HCT116 (cell line): ENCODE measurements at regions not wholly inside any gene's neighbourhood (a gene's known extent, or its start where the extent isn't known, plus 50 kb on each side); places are given as distances from the start of the nearest gene placed in this dataset.

Experiments used
- ATAC-seq: fragments of 200-7000 bp; cut with Tn5 transposase; 2 replicates; pipeline ENCODE4 v1.9.1; 2020; ENCODE audit warnings: mild to moderate bottlenecking, moderate library complexity
- BruUV-seq: library from RNA; stranded (reverse); fragments of 400-500 nt; replicated peaks from 2 replicates; lab custom pipeline; 2021; lab: Mats Ljungman, UMichigan
- CTCF ChIA-PET: fragments of 300-600 bp; sonication (Branson Sonifier 250); formaldehyde crosslinking; loops from one replicate; lab custom pipeline; 2021; ENCODE audit warnings: antibody characterized with exemption; lab: Charles Lee
- POLR2A ChIA-PET: fragments of 300-600, 350-600 bp; sonication (Branson Sonifier 250); formaldehyde crosslinking; loops from one replicate; lab custom pipeline; 2021; ENCODE audit warnings: antibody characterized with exemption; lab: Charles Lee
- RAD21 ChIA-PET, 2 experiments: fragments of 300-600 bp; sonication (Branson Sonifier 250); formaldehyde crosslinking; loops; one replicate each; lab custom pipeline; 2023; ENCODE audit warnings: low total read pairs in 2 of 2; ENCODE audit not compliant: uncharacterized antibody in 2 of 2, unreplicated experiment in 2 of 2, low non-redundant PET in 1 of 2; lab: Charles Lee
- DNase-seq: peaks from one replicate; pipeline ENCODE4 v3.0.0-alpha.2; 2010; ENCODE audit warnings: low read depth, low spot score
- H2AFZ ChIP-seq: fragments of 200-600 bp; shearing (Covaris generic), sonication (generic); 2 replicates; pipeline ENCODE4 v1.6.1; 2017; ENCODE audit warnings: low read depth, mixed run types, mixed read lengths, antibody characterized with exemption, low read length; ENCODE audit not compliant: poor library complexity, severe bottlenecking
- H3K27ac ChIP-seq: 2 replicates; pipeline ENCODE4 v1.5.1; 2012; ENCODE audit warnings: low read depth, low read length
- H3K27me3 ChIP-seq: fragments of 200-600 bp; sonication (generic); 2 replicates; pipeline ENCODE4 v1.6.1; 2016; ENCODE audit warnings: mixed run types, low read length, mixed read lengths; ENCODE audit not compliant: insufficient read depth
- H3K36me3 ChIP-seq, 2 experiments: fragments of 200-500 bp in 1 of 2; fragments of 200-600 bp in 1 of 2; sonication (Bioruptor generic) in 1 of 2; sonication (generic) in 1 of 2; 2 replicates each; pipeline versions ENCODE4 v1.5.1 to v1.6.1; 2014 to 2016; ENCODE audit warnings: low read length in 2 of 2, inconsistent platforms in 1 of 2, mixed read lengths in 1 of 2, mixed run types in 1 of 2; ENCODE audit not compliant: insufficient read depth in 2 of 2, control insufficient read depth in 1 of 2
- H3K4me1 ChIP-seq, 2 experiments: fragments of 200-600 bp in 1 of 2; sonication (generic) in 1 of 2; 2 replicates each; pipeline versions ENCODE4 v1.5.1 to v1.6.1; 2012 to 2017; ENCODE audit warnings: low read length in 2 of 2, inconsistent platforms in 1 of 2, mild to moderate bottlenecking in 1 of 2, mixed read lengths in 1 of 2, mixed run types in 1 of 2, moderate library complexity in 1 of 2; ENCODE audit not compliant: insufficient read depth in 2 of 2, control insufficient read depth in 1 of 2
- H3K4me2 ChIP-seq: fragments of 200-600 bp; sonication (generic); 2 replicates; pipeline ENCODE4 v1.6.1; 2017; ENCODE audit warnings: mixed run types, low read length, mixed read lengths
- H3K4me3 ChIP-seq, 2 experiments: fragments of 200-600 bp in 1 of 2; sonication (generic) in 1 of 2; replicated peaks in 1 of 2; 2 replicates each; pipeline ENCODE4 v1.5.1; 2011 to 2016; ENCODE audit warnings: low read length in 2 of 2, control low read depth in 1 of 2, low read depth in 1 of 2, mild to moderate bottlenecking in 1 of 2, mixed read lengths in 1 of 2, mixed run types in 1 of 2
- H3K79me2 ChIP-seq: fragments of 200-600 bp; sonication (generic); 2 replicates; pipeline ENCODE4 v1.6.1; 2017; ENCODE audit warnings: mild to moderate bottlenecking, mixed run types, low read length, moderate library complexity, mixed read lengths; ENCODE audit not compliant: insufficient read depth
- H3K9ac ChIP-seq: fragments of 200-600 bp; sonication (generic); 2 replicates; pipeline ENCODE4 v1.6.1; 2016; ENCODE audit warnings: low read length, mixed read lengths
- H3K9me2 ChIP-seq: fragments of 200-600 bp; sonication (generic), shearing (Covaris generic); 2 replicates; pipeline ENCODE4 v1.6.1; 2017; ENCODE audit warnings: mixed run types, mild to moderate bottlenecking, moderate library complexity; ENCODE audit not compliant: insufficient read depth
- H3K9me3 ChIP-seq, 2 experiments: fragments of 200-500 bp in 1 of 2; fragments of 200-600 bp in 1 of 2; sonication (Bioruptor generic) in 1 of 2; sonication (generic) in 1 of 2; 2 replicates each; pipeline ENCODE4 v1.6.1; 2014 to 2017; ENCODE audit warnings: low read length in 2 of 2, mixed read lengths in 2 of 2, inconsistent platforms in 1 of 2, low read depth in 1 of 2, mild to moderate bottlenecking in 1 of 2, mixed run types in 1 of 2, moderate library complexity in 1 of 2; ENCODE audit not compliant: control insufficient read depth in 1 of 2, insufficient read depth in 1 of 2
- H4K20me1 ChIP-seq: fragments of 200-600 bp; sonication (generic), shearing (Covaris generic); 2 replicates; pipeline ENCODE4 v1.6.1; 2017; ENCODE audit warnings: mixed run types, mild to moderate bottlenecking, moderate library complexity; ENCODE audit not compliant: insufficient read depth
- ATF3 ChIP-seq: IDR thresholded peaks from 2 replicates; pipeline ENCODE4 v1.6.1; 2012
- CBX3 ChIP-seq: IDR thresholded peaks from 2 replicates; pipeline ENCODE4 v1.6.1; 2012; ENCODE audit warnings: low read depth
- CEBPB ChIP-seq: IDR thresholded peaks from 2 replicates; pipeline ENCODE4 v1.6.1; 2012; ENCODE audit warnings: low read depth
- CTCF ChIP-seq, 3 experiments: fragments of 200-600 bp in 1 of 3; sonication (generic) in 1 of 3; IDR thresholded peaks in 2 of 3; conservative IDR thresholded peaks in 1 of 3; 2 replicates each; pipeline ENCODE4 v1.5.1; 2012 to 2017; ENCODE audit warnings: low read depth in 2 of 3, low read length in 2 of 3, antibody characterized with exemption in 1 of 3, borderline replicate concordance in 1 of 3, control low read depth in 1 of 3, mild to moderate bottlenecking in 1 of 3, mixed read lengths in 1 of 3, mixed run types in 1 of 3, moderate library complexity in 1 of 3; ENCODE audit not compliant: insufficient read depth in 1 of 3
- EGR1 ChIP-seq: IDR thresholded peaks from 2 replicates; pipeline ENCODE4 v1.6.1; 2012; ENCODE audit warnings: low read depth
- EZH2phosphoT487 ChIP-seq: fragments of 200-600 bp; IDR thresholded peaks from 2 replicates; pipeline ENCODE4 v1.6.1; 2018; ENCODE audit warnings: antibody characterized with exemption, borderline replicate concordance
- FOSL1 ChIP-seq: IDR thresholded peaks from 2 replicates; pipeline ENCODE4 v1.6.1; 2012; ENCODE audit warnings: low read depth
- JUND ChIP-seq: IDR thresholded peaks from 2 replicates; pipeline ENCODE4 v1.6.1; 2012
- MAX ChIP-seq: IDR thresholded peaks from 2 replicates; pipeline ENCODE4 v1.6.1; 2012
- POLR2A ChIP-seq: IDR thresholded peaks from 2 replicates; pipeline ENCODE4 v1.7.0; 2011; ENCODE audit warnings: borderline replicate concordance; ENCODE audit not compliant: insufficient read depth, insufficient read length; ENCODE audit errors: extremely low read depth
- RAD21 ChIP-seq: IDR thresholded peaks from 2 replicates; pipeline ENCODE4 v1.6.1; 2012; ENCODE audit warnings: low read depth, mild to moderate bottlenecking
- SIN3A ChIP-seq: IDR thresholded peaks from 2 replicates; pipeline ENCODE4 v1.6.1; 2012; ENCODE audit warnings: low read depth
- SP1 ChIP-seq: IDR thresholded peaks from 2 replicates; pipeline ENCODE4 v1.6.1; 2012; ENCODE audit warnings: low read depth
- SRF ChIP-seq: IDR thresholded peaks from 2 replicates; pipeline ENCODE4 v1.6.1; 2012; ENCODE audit warnings: low read depth
- TCF7L2 ChIP-seq: IDR thresholded peaks from 2 replicates; pipeline ENCODE4 v1.7.0; 2011; ENCODE audit warnings: borderline replicate concordance, inconsistent platforms; ENCODE audit not compliant: insufficient read depth, insufficient read length; ENCODE audit errors: extremely low read depth
- YY1 ChIP-seq: IDR thresholded peaks from 2 replicates; pipeline ENCODE4 v1.6.1; 2011; ENCODE audit warnings: low read length, low read depth, moderate library complexity, mild to moderate bottlenecking; ENCODE audit not compliant: insufficient replicate concordance; ENCODE audit errors: extremely low read depth
- ZBTB33 ChIP-seq: IDR thresholded peaks from 2 replicates; pipeline ENCODE4 v1.6.1; 2011; ENCODE audit warnings: mild to moderate bottlenecking, low read length, moderate library complexity; ENCODE audit not compliant: insufficient replicate concordance; ENCODE audit errors: extremely low read depth
- ZFX ChIP-seq: fragments of 450-650 bp; IDR thresholded peaks from 2 replicates; pipeline ENCODE4 v1.6.1; 2017
- intact Hi-C: fragments of 100-400 bp; cut with micrococcal nuclease; formaldehyde crosslinking; loops from 2 replicates; pipeline ENCODE4 v1.10.0; 2022

GRCh38 chr5:166637295-166637694 is 1654.2 kb upstream of the WWC1 start:
- H3K79me2 ChIP-seq: no peaks in the 10 kb centered on the region
- DNase-seq (no peak), ATAC-seq (no peak)
- ChIA-PET POLR2A (no interaction called here), RAD21 (no interaction called here), CTCF (no interaction called here)
- intact Hi-C loops: no loop called here
- H3K4me2 ChIP-seq: no peak overlapping the region
- no peaks in the 10 kb centered on the region for H3K36me3 ChIP-seq
- no peaks in the 10 kb centered on the region for H3K4me1 ChIP-seq
- H3K4me3 ChIP-seq: no peak overlapping the region
- H3K9ac ChIP-seq: no peak overlapping the region
- H2AFZ ChIP-seq: no peak overlapping the region
- TF ChIP-seq SRF: no peak
- no peak for TF ChIP-seq CBX3
- TF ChIP-seq YY1: no peak
- TF ChIP-seq CEBPB: no peak
- no peak for TF ChIP-seq POLR2A
- no peak for TF ChIP-seq TCF7L2
- TF ChIP-seq RAD21: no peak
- no peak for TF ChIP-seq ZBTB33
- TF ChIP-seq ZFX: no peak
- no peak for TF ChIP-seq SP1
- no peak for TF ChIP-seq CTCF (IDR thresholded peaks at IDR 0.05 in 2 of 3, conservative IDR thresholded peaks at IDR 0.05 in 1 of 3; ENCODE audit: borderline replicate concordance in 1 of 3, insufficient read depth in 1 of 3, low read depth in 2 of 3, low read length in 2 of 3)
- TF ChIP-seq FOSL1: no peak
- no peak for TF ChIP-seq ATF3
- TF ChIP-seq SIN3A: no peak
- no peak for TF ChIP-seq EZH2phosphoT487
- no peak for TF ChIP-seq EGR1
- no peak for TF ChIP-seq JUND
- TF ChIP-seq MAX: no peak
- no TSS peak for BruUV-seq
- H4K20me1 ChIP-seq: no peaks in the 10 kb centered on the region
- no peaks in the 10 kb centered on the region for H3K27me3 ChIP-seq
- H3K27ac ChIP-seq: no peak overlapping the region
- peaks cover 0 to 8% of the 10 kb centered on the region in 2 experiments; a peak in 2 of 4 replicates for H3K9me3 ChIP-seq
- no peaks in the 10 kb centered on the region for H3K9me2 ChIP-seq
